Prostate gland (tissue), 2 donors: ENCODE measurements at regions not wholly inside any gene's neighbourhood (a gene's known extent, or its start where the extent isn't known, plus 50 kb on each side); places are given as distances from the start of the nearest gene placed in this dataset.

ENCODE experiments used
- CTCF ChIP-seq, 4 experiments: fragments of 200-600 bp in 2 of 4; fragments of 450-650 bp in 2 of 4; sonication (generic) in 2 of 4; IDR thresholded peaks; 1 replicate in 3 of 4; 2 replicates in 1 of 4; pipeline ENCODE4 v1.5.1; 2016 to 2019; ENCODE audit warnings: antibody characterized with exemption in 4 of 4, mild to moderate bottlenecking in 2 of 4, moderate library complexity in 2 of 4
- POLR2A ChIP-seq: fragments of 450-650 bp; IDR thresholded peaks from one replicate; pipeline ENCODE4 v1.6.1; 2016; ENCODE audit warnings: antibody characterized with exemption, mild to moderate bottlenecking

GRCh38 chr4:101464596-101464995 is 117.3 kb upstream of the PPP3CA start:
- TF ChIP-seq CTCF (IDR thresholded peaks at IDR 0.05) (no peak), POLR2A (no peak)
